CD4-positive, alpha-beta T cell (primary cell): ENCODE measurements at regions not wholly inside any gene's neighbourhood (a gene's known extent, or its start where the extent isn't known, plus 50 kb on each side); places are given as distances from the start of the nearest gene placed in this dataset.

Experiments used
- ATAC-seq: fragments of 200-7000 bp; cut with Tn5 transposase; one replicate; pipeline ENCODE4 v1.10.0; 2022; ENCODE audit warnings: mild to moderate bottlenecking; ENCODE audit not compliant: poor library complexity
- CTCF ChIA-PET: fragments of 350-600 bp; sonication (Branson Sonifier 250); formaldehyde crosslinking; loops from one replicate; lab custom pipeline; 2021; ENCODE audit warnings: antibody characterized with exemption, inconsistent platforms; lab: Charles Lee
- POLR2A ChIA-PET: fragments of 350-600 bp; sonication (Branson Sonifier 250); formaldehyde crosslinking; loops from one replicate; lab custom pipeline; 2021; ENCODE audit warnings: antibody characterized with exemption, inconsistent platforms; lab: Charles Lee
- DNase-seq, 14 experiments: peaks; one replicate each; pipeline ENCODE4 v3.0.0-alpha.2; 2013 to 2020; ENCODE audit warnings: mixed read lengths in 2 of 14
- H3K27ac ChIP-seq, 2 donors: one replicate each; pipeline versions ENCODE4 v1.5.1 to v1.7.0; 2013; ENCODE audit warnings: low read length in 2 of 2, low read depth in 1 of 2, mild to moderate bottlenecking in 1 of 2
- H3K27me3 ChIP-seq, 2 experiments: 1 replicate in 1 of 2; 2 replicates in 1 of 2; pipeline versions ENCODE4 v1.6.1 to v1.7.0; 2013; ENCODE audit warnings: low read length in 2 of 2, control low read depth in 1 of 2, mild to moderate bottlenecking in 1 of 2, moderate library complexity in 1 of 2; ENCODE audit not compliant: insufficient read depth in 2 of 2, control insufficient read depth in 1 of 2
- H3K36me3 ChIP-seq: one replicate; pipeline ENCODE4 v1.6.1; 2013; ENCODE audit warnings: low read length, control low read depth; ENCODE audit not compliant: insufficient read depth
- H3K4me1 ChIP-seq: one replicate; pipeline ENCODE4 v1.6.1; 2013; ENCODE audit warnings: low read length, control low read depth; ENCODE audit not compliant: insufficient read depth
- H3K4me3 ChIP-seq: one replicate; pipeline ENCODE4 v1.5.1; 2013; ENCODE audit warnings: mild to moderate bottlenecking, low read length, moderate library complexity
- H3K9me3 ChIP-seq, 2 experiments: 1 replicate in 1 of 2; 2 replicates in 1 of 2; pipeline versions ENCODE4 v1.6.1 to v1.7.0; 2013; ENCODE audit warnings: low read length in 2 of 2, mild to moderate bottlenecking in 2 of 2, control low read depth in 1 of 2, moderate library complexity in 1 of 2; ENCODE audit not compliant: control insufficient read depth in 1 of 2, insufficient read depth in 1 of 2
- H3K27ac Mint-ChIP-seq: one replicate; pipeline ENCODE4 v1.8.0; 2020; ENCODE audit warnings: mixed read lengths
- H3K27me3 Mint-ChIP-seq: one replicate; pipeline ENCODE4 v1.8.0; 2021; ENCODE audit warnings: mixed read lengths
- H3K36me3 Mint-ChIP-seq: one replicate; pipeline ENCODE4 v1.8.0; 2021; ENCODE audit warnings: low read depth, mixed read lengths
- H3K4me1 Mint-ChIP-seq: one replicate; pipeline ENCODE4 v1.8.0; 2021; ENCODE audit warnings: low read depth, mixed read lengths
- H3K4me3 Mint-ChIP-seq: one replicate; pipeline ENCODE4 v1.8.0; 2020; ENCODE audit warnings: mild to moderate bottlenecking, mixed read lengths
- H3K9me3 Mint-ChIP-seq: one replicate; pipeline ENCODE4 v1.8.0; 2020; ENCODE audit warnings: mixed read lengths
- intact Hi-C, 2 experiments: fragments of 100-400 bp; cut with DNase I in 1 of 2; cut with micrococcal nuclease in 1 of 2; formaldehyde crosslinking; loops; one replicate each; pipeline versions ENCODE4 v1.15.1 to v1.9.0; 2023 to 2025; cut with DNase I, micrococcal nuclease
- TF ChIP-seq, protein P1 (sequence below): fragments of 200-600 bp; IDR thresholded peaks from one replicate; pipeline ENCODE4 v1.8.0; 2022; ENCODE audit warnings: antibody characterized with exemption, mild to moderate bottlenecking

- H3K27me3 Mint-ChIP-seq, result no peaks in the 10 kb centered on the region
- Histone ChIP-seq H3K4me3 (no peak overlapping the region), H3K4me1 (no peaks in the 10 kb centered on the region), H3K9me3 (peaks cover 0 to 4% of the 10 kb centered on the region in 2 experiments), H3K27me3 (no peaks in the 10 kb centered on the region), H3K36me3 (no peaks in the 10 kb centered on the region), H3K27ac (no peak overlapping the region)
- intact Hi-C loops, result no loop called here
- no peak for DNase-seq
- no peak for ATAC-seq
- H3K27ac Mint-ChIP-seq, result no peak overlapping the region
- ChIA-PET CTCF (no interaction called here), POLR2A (no interaction called here)
- H3K4me1 Mint-ChIP-seq, result peaks cover 11% of the 10 kb centered on the region
- no peaks in the 10 kb centered on the region for H3K36me3 Mint-ChIP-seq
- TF ChIP-seq, protein P1, sequence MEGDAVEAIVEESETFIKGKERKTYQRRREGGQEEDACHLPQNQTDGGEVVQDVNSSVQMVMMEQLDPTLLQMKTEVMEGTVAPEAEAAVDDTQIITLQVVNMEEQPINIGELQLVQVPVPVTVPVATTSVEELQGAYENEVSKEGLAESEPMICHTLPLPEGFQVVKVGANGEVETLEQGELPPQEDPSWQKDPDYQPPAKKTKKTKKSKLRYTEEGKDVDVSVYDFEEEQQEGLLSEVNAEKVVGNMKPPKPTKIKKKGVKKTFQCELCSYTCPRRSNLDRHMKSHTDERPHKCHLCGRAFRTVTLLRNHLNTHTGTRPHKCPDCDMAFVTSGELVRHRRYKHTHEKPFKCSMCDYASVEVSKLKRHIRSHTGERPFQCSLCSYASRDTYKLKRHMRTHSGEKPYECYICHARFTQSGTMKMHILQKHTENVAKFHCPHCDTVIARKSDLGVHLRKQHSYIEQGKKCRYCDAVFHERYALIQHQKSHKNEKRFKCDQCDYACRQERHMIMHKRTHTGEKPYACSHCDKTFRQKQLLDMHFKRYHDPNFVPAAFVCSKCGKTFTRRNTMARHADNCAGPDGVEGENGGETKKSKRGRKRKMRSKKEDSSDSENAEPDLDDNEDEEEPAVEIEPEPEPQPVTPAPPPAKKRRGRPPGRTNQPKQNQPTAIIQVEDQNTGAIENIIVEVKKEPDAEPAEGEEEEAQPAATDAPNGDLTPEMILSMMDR, result no peak
- H3K4me3 Mint-ChIP-seq, result no peak overlapping the region
- no peaks in the 10 kb centered on the region for H3K9me3 Mint-ChIP-seq
These were observed 292.1 kb downstream of the SOX4 start for GRCh38 chr6:21885532-21886114.

DNA sequence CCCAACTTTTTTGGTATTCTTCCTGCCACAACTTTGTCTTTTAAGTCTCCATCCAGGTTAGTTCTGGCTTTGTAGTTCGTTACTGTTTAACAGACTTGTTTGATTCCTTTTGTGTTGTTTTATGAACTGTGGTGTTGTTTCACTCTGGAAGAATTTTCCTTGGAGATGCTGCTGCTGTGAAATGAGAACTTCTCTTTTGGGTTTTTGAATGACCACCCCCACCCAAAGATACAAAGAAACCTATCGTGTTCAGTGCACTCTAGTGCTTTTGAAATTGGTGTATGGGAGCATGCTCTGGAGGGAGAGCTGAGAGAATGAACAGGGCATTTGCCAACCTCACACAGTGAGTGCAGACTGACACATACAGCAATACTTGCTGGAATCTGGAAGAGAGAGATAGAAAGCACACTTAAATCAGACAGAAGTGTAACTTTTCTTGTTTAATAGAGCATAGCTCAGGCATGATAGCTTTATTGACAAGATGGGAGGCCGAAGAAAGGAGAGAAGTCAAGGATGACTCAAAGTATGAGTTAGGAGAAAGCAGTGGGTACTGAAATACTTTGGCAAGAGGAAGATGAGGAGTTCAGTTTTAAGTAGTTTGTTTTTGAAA is 293.1 kb downstream of the SOX4 start:
- H3K27ac Mint-ChIP-seq, result no peak overlapping the region
- intact Hi-C loops, result no loop called here
- peaks cover 11% of the 10 kb centered on the region for H3K4me1 Mint-ChIP-seq
- H3K4me1 ChIP-seq, result no peaks in the 10 kb centered on the region
- peaks cover 0 to 4% of the 10 kb centered on the region in 2 experiments for H3K9me3 ChIP-seq
- TF ChIP-seq, protein P1, result no peak
- ChIA-PET POLR2A (no interaction called here), CTCF (no interaction called here)
- H3K9me3 Mint-ChIP-seq, result no peaks in the 10 kb centered on the region
- H3K4me3 ChIP-seq, result no peak overlapping the region
- H3K27ac ChIP-seq, result no peak overlapping the region
- DNase-seq, result no peak
- H3K4me3 Mint-ChIP-seq, result no peak overlapping the region
- no peaks in the 10 kb centered on the region for H3K27me3 ChIP-seq
- no peaks in the 10 kb centered on the region for H3K27me3 Mint-ChIP-seq
- no peak for ATAC-seq
- no peaks in the 10 kb centered on the region for H3K36me3 Mint-ChIP-seq
- H3K36me3 ChIP-seq, result no peaks in the 10 kb centered on the region

GRCh38 chr6:21887231-21888185 is 294.0 kb downstream of the SOX4 start:
- no peak overlapping the region for H3K4me3 ChIP-seq
- POLR2A ChIA-PET, result no interaction called here
- peaks cover 0 to 4% of the 10 kb centered on the region in 2 experiments for H3K9me3 ChIP-seq
- no peak for DNase-seq
- Mint-ChIP-seq H3K9me3 (no peaks in the 10 kb centered on the region), H3K4me3 (no peak overlapping the region), H3K36me3 (no peaks in the 10 kb centered on the region), H3K4me1 (peaks cover 11% of the 10 kb centered on the region), H3K27me3 (no peaks in the 10 kb centered on the region), H3K27ac (no peak overlapping the region)
- no peak for ATAC-seq
- CTCF ChIA-PET, result no interaction called here
- TF ChIP-seq, protein P1, result no peak
- no peaks in the 10 kb centered on the region for H3K4me1 ChIP-seq
- H3K27ac ChIP-seq, result no peak overlapping the region
- intact Hi-C loops, result no loop called here
- no peaks in the 10 kb centered on the region for H3K27me3 ChIP-seq
- H3K36me3 ChIP-seq, result no peaks in the 10 kb centered on the region
